Pancreas (tissue), 10 donors: ENCODE measurements at regions not wholly inside any gene's neighbourhood (a gene's known extent, or its start where the extent isn't known, plus 50 kb on each side); places are given as distances from the start of the nearest gene placed in this dataset.

Experiments
- ATAC-seq, 4 donors: fragments of 200-7000 bp; cut with Tn5 transposase; one replicate each; pipeline versions ENCODE4 v1.8.0 to v1.9.1; 2020; ENCODE audit warnings: mild to moderate bottlenecking in 4 of 4, moderate library complexity in 4 of 4
- DNase-seq, 6 donors: peaks; one replicate each; pipeline ENCODE4 v3.0.0-alpha.2; 2020
- FAIRE-seq: peaks from 2 replicates; lab custom pipeline; 2012; peaks lifted over from hg19 to GRCh38; lab: Jason Lieb, UNC
- H3K27ac ChIP-seq, 4 donors: fragments of 200-600 bp; sonication (generic); 1 replicate in 3 of 4; 2 replicates in 1 of 4; pipeline versions ENCODE4 v1.5.0 to v1.8.0; 2020
- H3K27me3 ChIP-seq, 4 donors: fragments of 200-600 bp; one replicate each; pipeline ENCODE4 v1.8.0; 2021
- H3K36me3 ChIP-seq, 3 donors: fragments of 200-600 bp; sonication (generic) in 1 of 3; one replicate each; pipeline versions ENCODE4 v1.5.0 to v1.8.0; 2020 to 2021
- H3K4me1 ChIP-seq, 3 donors: fragments of 200-600 bp; one replicate each; pipeline ENCODE4 v1.8.0; 2021
- H3K4me3 ChIP-seq, 4 donors: fragments of 200-600 bp; sonication (generic) in 2 of 4; one replicate each; pipeline versions ENCODE4 v1.5.0 to v1.8.0; 2020 to 2021
- H3K9me3 ChIP-seq, 4 donors: fragments of 200-600 bp; one replicate each; pipeline ENCODE4 v1.8.0; 2021
- CTCF ChIP-seq, 4 donors: fragments of 200-600 bp; sonication (generic) in 3 of 4; IDR thresholded peaks; one replicate each; pipeline versions ENCODE4 v1.5.0 to v1.8.0; 2021; ENCODE audit warnings: antibody characterized with exemption in 4 of 4
- WGBS, 2 donors: extraction: QIAGEN DNeasy Blood & Tissue Kit; methylation state at CpG; one replicate each; pipeline ENCODE4 v1.1.7; 2013; 5-methylcytosine and 5-hydroxymethylcytosine counted together
- intact Hi-C, 3 donors: fragments of 100-400 bp; cut with DNase I; formaldehyde crosslinking; loops; one replicate each; pipeline versions ENCODE4 v1.11.1 to v1.14.2; 2022
- donor health status: healthy with polysubstance abuse.
- donor health status: DM: no; HTN: no; CAD: no; lungs with moderate emphysema.
- donor health status: DM: no; HTN: no; CAD: no.
- donor health status: control.
- donor health status: control.
- donor health status: Bipolar disorder and iron deficiency.
- donor health status: DM: yes; HTN: yes; CAD: no.
- donor health status: DM: no; HTN: no; CAD: no.
- donor health status: DM: no; HTN: no; CAD: no.
- donor health status: DM: yes; HTN: yes; CAD: no.

DNA sequence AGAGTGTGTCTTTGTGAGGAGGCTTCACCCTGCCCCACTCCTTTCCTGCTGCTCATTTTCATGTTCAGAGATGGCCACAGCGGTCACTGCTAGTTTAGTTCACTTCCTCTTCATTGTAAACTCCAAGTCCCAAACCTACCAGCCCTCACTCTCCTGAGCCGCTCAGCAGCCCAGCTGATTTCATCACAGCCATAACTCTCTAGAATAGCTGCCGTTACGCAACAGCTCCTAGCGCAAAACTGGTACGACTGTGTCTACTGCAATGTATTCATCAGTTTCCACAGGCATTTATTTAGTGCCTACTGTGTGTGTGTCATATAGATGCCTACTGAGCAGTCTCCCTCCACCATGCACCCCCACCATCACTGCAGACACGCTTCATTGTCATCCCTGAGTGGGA lies 233.5 kb upstream of the RPL38 start:
- no peak overlapping the region for H3K4me3 ChIP-seq
- 71 to 80% methylated on average over 7 of the region's 7 CpGs for WGBS, 2 donors
- ATAC-seq (peak in 2 of 4 donors; percentile 70 to 71), FAIRE-seq (no peak), DNase-seq (no peak)
- H3K27ac ChIP-seq, result no peak overlapping the region
- no peaks in the 10 kb centered on the region for H3K9me3 ChIP-seq
- H3K27me3 ChIP-seq, result no peaks in the 10 kb centered on the region
- TF ChIP-seq CTCF (IDR thresholded peaks at IDR 0.05), result no peak
- intact Hi-C loops, result no loop called here
- no peaks in the 10 kb centered on the region for H3K4me1 ChIP-seq
- H3K36me3 ChIP-seq, result no peaks in the 10 kb centered on the region

DNA sequence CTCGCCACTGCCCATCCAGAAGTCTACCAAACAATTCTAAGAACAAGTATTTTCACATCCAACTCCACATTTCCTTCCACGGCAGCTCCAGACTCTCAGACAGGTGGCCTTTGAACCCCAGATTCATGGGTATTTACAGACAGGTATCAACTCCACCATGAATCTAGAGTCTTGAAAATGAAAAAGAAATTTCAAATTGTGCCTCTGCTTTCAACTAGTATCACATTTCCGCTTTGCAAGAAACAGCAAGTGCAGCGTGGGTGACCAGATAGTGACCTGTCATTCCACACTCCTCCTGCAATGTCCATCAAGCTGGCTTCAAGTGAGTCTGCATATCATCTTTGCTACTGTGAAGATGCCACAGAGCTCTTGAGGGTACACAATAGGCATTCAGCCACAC lies 232.4 kb upstream of the RPL38 start:
- intact Hi-C loops, result no loop called here
- ATAC-seq (no peak), FAIRE-seq (no peak), DNase-seq (no peak)
- Histone ChIP-seq H3K9me3 (no peaks in the 10 kb centered on the region), H3K4me3 (no peak overlapping the region), H3K4me1 (no peaks in the 10 kb centered on the region), H3K27me3 (no peaks in the 10 kb centered on the region), H3K27ac (no peak overlapping the region), H3K36me3 (no peaks in the 10 kb centered on the region)
- no peak for TF ChIP-seq CTCF (IDR thresholded peaks at IDR 0.05)
- 75 to 80% methylated on average over 4 of the region's 4 CpGs for WGBS, 2 donors

- ATAC-seq (no peak), FAIRE-seq (no peak), DNase-seq (no peak)
- Histone ChIP-seq H3K27ac (no peak overlapping the region), H3K9me3 (no peaks in the 10 kb centered on the region), H3K36me3 (no peaks in the 10 kb centered on the region), H3K4me1 (no peaks in the 10 kb centered on the region), H3K27me3 (no peaks in the 10 kb centered on the region), H3K4me3 (no peak overlapping the region)
- 90 to 96% methylated on average over 10 of the region's 10 CpGs for WGBS, 2 donors
- TF ChIP-seq CTCF (IDR thresholded peaks at IDR 0.05), result no peak
- intact Hi-C loops, result no loop called here
Observed at GRCh38 chr17:73972056-73972455, 231.4 kb upstream of the RPL38 start.

DNA sequence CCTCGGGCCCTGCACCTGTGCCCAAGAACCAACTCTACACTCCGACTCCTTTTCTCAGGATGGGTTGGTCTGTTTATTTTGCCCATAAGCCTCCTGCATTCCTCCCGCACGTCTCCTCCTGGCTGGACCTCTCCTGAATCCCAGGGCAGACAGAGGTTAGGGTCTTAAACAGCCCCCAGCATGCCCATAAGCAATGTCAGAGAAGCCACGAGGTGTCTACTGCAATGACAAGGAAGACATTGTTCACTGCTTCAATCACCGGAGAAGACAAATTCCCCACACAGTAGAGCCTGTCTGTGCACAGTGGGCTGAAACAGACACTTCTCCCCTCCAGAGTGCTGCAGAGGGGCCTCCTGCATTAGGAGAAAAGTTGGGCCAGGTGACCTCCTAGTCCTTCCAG lies 230.6 kb upstream of the RPL38 start:
- 79 to 83% methylated on average over 6 of the region's 6 CpGs for WGBS, 2 donors

More for the DNA sequence above, 230.6 kb upstream of the RPL38 start:
- no peak overlapping the region for H3K27ac ChIP-seq
- no peaks in the 10 kb centered on the region for H3K27me3 ChIP-seq
- H3K36me3 ChIP-seq, result no peaks in the 10 kb centered on the region
- H3K4me1 ChIP-seq, result no peaks in the 10 kb centered on the region
- intact Hi-C loops, result no loop called here
- no peaks in the 10 kb centered on the region for H3K9me3 ChIP-seq
- no peak for DNase-seq
- ATAC-seq, result no peak
- no peak overlapping the region for H3K4me3 ChIP-seq
- no peak for FAIRE-seq
- TF ChIP-seq CTCF (IDR thresholded peaks at IDR 0.05), result no peak
